GM18870 (cell line): ENCODE measurements at regions not wholly inside any gene's neighbourhood (a gene's known extent, or its start where the extent isn't known, plus 50 kb on each side); places are given as distances from the start of the nearest gene placed in this dataset.
"Not testable (repeated sequence)": the region's sequence is repeated elsewhere in the genome, so short reads cannot be mapped to it uniquely, and the experiment has no call there.

Source experiments
- ATAC-seq: cut with Tn5 transposase; IDR thresholded peaks from one replicate; pipeline ENCODE4 v1.9.1; 2021; ENCODE audit warnings: moderate library complexity; ENCODE audit not compliant: unreplicated experiment

DNA sequence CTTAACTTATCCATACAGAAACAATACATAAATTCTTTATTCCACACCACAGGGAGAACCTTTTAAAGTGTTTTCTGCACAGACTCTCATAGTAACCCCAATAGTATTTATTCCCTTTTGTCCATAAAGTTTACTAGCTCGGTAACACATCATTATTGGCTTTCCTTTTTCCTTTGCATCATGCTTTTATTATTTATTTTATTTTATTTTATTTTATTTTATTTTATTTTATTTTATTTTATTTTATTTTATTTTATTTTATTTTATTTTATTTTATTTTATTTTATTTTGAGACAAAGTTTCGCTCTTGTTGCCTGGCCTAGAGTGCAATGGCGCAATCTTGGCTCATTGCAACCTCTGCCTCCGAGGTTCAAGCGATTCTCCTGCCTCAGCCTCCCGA lies 655.4 kb downstream of the VGLL3 start:
- ATAC-seq, result not testable (repeated sequence)

DNA sequence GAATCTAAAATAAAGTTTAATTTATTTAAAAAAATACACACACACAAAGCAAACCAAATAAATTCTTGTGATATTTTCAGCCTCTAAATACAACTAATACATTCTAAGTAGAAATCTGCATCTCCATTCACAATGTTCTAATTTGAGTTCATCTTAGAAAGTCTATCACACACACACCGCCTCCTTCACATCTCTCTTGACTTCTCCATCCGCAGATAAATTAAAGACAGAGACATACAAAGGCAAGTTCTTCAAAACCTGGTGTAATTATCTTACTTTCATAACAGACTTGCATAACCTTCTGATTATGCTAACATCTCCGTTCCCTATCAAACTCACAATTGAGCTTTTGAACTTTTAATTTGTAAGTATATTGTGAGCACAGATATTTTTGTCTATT lies 657.3 kb downstream of the VGLL3 start:
- ATAC-seq, result no peak

DNA sequence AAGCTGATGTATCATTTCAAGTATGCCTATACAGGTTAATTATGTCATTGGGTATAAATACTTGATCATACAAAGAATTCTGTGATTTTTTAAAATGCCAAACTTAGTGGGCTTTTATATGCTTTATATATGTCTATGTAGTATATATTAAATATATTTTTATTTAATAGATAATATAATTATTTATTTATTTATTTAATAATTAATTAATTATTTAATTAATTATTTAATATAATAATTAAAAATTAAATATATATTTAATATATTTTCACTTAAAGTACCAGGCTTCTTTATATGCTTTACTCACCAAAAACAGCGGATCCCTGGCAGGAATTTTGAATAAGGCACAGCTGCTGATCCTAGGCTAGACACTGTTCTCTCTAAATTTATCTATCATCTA lies 687.0 kb downstream of the VGLL3 start:
- no peak for ATAC-seq

DNA sequence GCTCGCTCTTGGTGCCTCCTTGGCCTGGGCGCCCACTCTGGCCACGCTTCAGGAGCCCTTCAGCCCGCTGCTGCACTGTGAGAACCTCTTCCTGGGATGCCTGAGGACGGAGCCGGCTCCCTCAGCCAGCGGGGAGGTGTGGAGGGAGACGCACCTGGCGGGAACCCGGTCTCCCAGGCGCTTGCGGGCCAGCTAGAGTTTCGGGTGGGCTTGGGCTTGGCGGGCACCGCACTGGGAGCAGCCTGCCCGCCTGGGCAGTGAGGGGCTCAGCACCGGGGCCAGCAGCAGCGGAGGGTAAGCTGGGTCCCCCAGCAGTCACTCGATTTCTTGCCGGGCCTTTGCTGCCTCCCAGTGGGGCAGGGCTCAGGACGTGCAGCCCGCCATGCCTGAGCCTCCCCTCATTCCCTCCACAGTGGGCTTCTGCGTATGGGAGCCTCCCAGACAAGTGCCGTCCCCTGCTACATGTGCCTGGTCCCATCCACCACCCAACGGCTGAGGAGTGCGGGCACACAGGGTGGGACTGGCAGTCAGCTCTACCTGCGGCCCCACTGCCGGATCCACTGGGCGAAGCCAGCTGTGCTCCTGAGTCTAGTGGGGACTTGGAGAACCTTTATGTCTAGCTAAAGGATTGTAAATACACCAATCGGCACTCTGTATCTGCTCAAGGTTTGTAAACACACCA lies 708.7 kb downstream of the VGLL3 start:
- ATAC-seq, result no peak

DNA sequence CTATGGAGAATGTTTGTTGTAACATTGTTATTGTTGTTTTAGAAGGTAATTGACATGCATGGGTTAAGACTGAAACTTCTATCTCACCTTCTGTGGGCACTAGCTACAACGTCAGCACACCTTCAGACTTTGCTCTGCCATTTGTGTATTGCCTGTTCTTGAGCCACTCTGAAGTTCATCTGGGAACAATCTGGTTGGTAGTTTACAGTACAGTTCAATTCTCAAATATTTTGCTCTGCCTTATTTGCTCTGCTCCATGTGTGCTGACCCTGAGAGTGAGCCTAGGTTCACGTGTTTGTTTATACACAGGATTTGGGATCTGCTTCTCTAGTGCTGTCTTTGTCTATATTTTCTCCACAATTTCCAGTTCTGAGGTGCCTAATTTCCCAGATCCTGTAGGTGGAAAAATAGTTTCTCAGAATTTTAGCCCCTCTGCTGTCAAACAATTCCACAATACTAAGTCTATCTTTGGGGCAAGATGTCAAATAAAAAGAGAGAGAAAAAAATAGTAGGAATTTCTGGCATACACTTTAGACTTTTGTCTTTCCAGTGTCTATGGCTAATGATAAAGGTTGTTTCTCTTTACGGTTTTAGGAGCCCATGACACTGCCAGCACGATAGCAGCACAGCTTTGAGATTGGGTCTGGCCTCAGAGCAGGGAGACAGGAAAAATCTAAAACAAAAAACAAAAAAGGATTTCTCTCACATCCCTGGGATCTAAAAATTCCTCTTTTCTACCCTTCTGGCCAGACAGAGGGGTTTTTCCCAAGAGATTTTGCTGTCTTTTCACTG lies 721.4 kb downstream of the VGLL3 start:
- ATAC-seq, result no peak

DNA sequence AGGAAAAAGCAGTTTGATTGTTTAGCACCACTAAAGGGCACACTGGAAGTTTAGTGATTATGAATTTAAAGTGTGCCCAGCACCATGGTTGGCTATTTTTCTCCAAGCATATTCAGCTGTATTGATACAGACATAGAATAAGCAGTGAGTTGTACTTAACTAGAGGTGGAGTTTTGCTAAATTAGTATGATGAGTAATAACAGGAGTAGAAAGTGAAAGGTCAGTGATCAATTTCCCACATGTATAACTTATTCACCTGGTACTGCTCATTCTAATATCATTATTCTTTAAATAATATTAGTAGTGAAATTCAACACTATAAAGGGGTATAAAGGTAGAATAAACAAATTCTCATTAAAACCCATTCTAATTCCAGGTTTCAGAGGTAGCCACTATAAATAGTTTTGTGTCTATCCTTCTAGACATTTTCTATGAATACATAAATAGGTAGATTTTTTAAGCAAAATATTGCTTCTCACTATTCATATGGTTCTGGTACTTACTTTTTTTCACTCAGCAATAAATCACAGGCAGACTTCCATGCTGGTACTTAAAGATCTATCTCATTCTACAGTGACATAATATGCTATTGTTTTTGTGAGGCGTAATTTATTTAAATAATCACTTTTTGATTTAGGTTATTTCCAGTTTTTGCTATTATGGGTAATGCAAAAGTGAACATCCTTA lies 732.9 kb downstream of the VGLL3 start:
- ATAC-seq, result no peak

DNA sequence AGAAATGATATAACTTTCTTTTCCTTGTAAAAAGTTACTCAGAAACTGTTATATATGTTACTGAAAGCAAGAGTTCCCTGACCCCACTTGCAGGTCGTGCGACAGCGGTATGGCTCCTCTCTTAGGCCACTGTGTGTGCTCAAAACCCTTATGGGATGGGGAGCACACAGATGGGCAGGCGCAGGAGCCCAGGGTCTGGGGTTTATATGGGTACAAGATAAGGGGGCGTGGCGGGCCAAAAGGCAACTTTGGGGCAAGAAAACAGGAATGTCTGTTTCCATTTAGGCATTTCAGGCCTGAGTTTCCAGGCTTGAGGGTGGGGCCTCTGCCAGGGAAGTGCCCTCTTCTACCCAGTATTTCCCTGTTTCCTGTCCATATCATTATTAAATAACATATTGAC lies 736.5 kb downstream of the VGLL3 start:
- no peak for ATAC-seq

DNA sequence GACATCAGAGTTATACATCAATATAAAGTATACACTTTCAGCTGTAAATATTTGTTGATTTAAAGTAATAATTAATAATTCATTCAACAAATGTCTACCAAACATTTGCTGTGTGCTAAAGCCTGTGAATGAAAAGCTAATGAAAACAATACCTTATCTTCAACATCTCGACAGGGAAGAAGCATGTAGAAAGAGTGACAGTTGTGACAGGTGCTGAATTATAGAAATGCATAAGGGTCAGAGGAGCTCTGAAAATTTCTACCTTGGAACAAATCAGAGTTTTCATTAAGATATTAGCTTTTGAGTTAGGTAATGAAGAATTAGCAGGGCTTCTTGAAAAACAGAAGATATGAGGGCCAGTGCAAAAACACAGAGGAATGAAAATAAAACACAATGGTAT lies 739.2 kb downstream of the VGLL3 start:
- ATAC-seq, result no peak

DNA sequence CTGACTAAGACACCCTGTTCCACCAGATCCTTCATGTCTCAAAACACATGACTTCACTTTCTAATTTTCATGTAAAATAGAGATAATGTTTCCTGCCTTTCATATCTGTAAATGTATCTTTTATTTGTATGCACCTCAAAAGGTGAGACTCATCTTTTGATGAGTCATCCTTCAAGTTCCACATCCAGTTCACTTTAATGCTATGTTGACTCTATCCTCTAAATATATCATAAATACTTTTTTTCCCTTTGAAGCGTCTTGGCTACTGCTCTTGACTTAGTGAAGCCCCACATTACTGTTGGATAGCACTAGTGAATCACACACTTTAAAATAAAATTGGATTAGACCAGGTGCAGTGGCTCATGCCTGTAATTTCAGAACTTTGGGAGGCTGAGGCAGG lies 741.1 kb downstream of the VGLL3 start:
- no peak for ATAC-seq

DNA sequence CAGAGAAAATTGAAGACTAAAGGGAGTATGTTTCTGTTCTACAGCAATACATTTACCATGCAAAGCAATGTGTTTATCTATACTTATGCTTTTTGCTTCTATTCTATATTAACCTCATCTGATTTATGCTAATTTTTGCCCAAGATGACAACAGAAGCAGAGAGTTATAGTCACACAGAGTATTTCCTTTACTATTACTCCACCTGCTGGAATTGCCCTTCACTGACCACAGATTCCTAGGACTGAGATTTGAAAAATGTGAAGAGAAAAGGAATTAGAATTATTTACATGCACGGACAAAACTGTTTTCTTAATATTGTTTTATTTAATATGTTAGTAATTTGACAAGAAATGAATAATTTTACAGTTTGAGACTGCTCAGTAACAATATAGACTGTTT lies 745.6 kb downstream of the VGLL3 start:
- ATAC-seq, result no peak

DNA sequence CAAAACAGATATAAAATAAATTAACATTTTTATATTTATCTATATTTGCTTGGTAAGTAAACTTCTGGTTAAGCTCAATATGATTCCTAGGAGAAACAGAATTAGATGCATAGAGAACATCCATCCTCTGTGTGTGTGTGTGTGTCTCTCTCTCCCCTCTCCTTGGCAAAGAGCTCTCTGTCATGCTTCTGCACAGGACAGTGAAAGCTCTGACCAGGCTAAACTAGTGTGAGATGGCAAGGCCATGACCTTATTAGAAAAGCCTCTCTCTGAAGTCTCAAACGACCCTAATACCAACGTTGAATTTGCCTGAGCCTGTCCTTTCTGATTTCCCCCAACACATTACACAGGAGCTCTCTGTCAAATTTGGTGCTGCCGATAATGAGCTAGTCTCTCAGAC lies 746.0 kb downstream of the VGLL3 start:
- no peak for ATAC-seq

DNA sequence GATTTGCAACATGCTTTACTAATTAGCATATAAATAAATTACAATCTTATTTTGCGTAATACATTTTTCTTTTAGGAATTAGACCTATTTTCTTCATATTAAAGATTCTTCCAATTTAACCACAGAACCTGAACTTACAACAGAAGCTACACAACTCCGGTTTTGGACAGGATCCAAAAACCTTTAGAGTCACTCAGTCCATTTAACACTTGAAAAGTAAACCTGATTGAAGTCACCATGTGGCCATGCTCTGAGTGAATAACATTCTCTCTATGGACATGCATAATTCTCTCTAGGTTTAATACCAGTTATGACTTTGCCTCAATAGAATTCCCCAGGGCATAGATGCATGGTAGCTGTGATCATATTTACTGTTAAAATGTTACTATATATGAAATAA lies 751.0 kb downstream of the VGLL3 start:
- ATAC-seq, result no peak

DNA sequence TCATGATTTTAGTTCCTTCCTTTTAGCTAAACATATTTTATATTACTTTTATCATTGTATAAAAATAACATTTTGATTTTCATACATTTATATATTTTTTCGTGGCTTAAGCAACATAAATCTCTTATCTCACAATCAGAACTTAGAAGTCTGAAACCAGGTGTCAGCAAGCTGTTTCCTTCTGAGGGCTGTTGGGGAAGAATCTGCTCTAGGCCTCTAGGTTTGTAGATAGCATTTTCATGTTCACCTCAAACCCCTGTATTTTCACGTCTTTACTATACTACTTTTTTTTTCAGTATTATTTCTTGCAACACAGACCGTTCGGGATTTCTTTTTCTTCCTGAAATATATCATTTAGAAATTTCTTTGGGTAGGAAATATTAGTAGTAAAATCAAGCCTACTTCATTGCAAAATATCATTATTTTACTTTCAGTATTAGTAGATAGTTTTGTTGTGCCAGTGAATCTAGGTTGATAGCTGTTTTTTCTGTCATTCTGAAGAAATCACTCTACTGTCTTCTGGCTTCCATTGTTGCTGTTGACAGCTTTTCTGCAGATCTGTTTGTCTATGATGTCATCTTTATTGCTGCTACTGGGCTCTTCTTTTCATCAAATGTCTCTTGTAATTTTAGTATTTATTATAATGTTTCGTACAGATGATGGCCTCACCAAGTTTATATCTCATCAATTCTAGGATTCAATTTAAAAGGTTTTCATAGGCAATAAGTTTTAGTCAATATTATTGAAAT lies 756.3 kb downstream of the VGLL3 start:
- no peak for ATAC-seq

DNA sequence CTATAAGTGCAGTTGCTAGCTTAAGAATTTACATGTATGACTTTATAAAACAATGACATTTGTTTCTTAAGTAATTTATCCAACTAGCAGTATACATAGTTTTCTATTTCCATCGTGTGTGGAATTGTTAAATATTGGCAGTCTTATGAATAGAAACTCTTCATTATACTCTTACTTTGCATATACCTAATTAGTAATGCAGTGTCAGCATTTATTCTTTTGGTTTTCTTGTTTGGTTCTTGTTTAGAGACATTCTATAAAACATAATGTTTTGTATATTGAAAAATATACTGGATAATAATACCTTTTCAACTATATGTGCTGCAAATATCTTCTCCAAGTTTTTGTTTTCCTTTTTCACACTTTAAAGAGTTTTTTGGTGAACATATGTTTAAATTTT lies 760.2 kb downstream of the VGLL3 start:
- no peak for ATAC-seq

DNA sequence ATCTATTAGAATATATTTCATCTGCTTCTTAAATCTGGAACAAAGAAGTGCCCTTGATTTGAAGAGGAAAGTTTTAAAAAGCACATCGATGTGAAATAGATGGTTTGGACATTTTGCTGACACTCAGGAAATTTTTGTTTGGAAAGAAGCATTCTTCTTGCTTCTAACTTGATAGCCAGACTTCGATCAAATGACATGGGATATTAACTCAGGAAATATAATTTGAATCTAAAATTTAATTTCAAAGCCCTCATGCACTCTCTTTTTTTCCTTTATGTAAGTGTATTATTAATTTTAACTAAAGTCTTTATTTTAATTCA lies 761.2 kb downstream of the VGLL3 start:
- no peak for ATAC-seq

DNA sequence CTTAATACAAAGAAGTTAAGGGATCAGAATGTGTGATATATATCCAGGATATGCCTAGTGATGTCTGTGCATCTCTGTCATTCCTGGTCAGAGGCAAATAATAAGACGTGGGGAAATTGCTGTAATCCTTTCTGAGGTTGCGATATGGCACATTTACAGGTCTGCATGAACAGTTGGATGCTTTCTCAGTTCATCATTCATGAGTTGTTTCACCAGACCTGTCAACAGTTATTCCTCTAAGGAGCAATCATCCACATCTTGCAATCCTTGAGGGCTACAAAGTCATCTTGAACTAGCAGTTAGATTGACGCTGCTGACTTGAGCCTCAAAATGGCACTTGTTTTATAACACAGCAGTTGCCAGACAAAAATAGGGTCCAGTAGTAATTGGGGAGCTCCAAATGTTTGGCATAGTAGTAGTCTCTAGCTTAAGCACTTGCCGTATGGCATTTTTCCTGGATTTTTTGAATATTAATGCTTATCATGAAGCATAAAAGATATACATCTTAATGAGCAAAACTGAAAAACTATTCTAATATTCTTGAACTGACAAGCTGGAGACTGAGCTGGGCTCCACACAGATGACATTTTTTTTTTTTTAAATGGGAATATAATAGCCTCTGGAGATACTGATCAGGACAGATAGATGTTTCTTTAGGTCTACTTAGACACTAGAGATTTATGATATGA lies 761.7 kb downstream of the VGLL3 start:
- no peak for ATAC-seq

DNA sequence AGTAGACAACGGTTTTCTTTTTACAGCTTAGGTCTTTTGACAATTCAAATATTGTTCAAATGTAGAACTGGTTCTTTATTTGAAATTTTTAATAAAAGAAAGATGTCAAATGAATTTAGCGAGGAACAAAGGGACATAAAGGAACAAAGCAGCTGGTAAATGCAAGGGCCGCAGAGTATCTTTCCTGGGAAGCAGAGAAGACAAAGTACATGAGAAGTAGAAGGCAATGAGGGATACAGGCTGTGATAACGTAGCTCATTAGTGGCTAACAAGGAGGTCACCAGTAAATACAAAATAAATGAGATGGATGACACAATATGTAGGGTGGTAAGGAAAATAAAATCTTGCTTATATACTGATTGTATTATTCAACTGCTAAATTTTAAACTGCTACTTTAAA lies 762.8 kb downstream of the VGLL3 start:
- no peak for ATAC-seq

DNA sequence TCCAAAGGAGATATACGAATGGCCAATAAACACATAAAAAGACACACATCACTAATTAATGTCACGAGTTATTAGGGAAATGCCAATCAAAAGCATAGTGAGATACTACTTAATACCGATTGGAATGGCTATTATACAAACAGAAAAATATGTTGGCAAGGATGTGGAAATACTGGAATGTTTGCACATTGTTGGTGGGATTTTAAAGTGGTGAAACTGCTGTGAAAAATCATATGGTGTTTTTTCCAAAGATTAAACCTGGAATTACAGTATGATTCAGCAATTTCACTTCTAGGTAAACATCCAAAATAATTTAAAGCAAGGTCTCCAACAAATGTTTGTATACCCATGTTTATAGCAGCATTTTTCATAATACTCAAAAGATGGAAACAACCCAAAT lies 765.5 kb downstream of the VGLL3 start:
- ATAC-seq, result no peak

DNA sequence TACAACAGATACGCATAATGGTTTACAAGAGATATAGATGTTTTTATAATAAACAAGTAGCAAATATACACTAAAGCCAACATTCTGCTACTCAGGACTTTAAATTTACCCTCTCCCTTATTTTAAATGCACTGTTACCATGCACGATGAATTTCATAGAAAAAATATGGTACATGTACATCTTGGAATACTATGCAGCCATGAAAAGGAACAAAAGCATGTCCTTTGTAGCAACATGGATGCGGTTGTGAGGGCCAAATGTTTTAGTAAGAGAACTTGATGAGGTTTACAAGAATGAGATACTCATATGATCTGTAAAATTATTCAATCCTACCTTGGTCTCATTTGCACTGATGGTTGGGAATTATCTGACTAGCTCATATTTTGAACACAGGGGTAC lies 769.3 kb downstream of the VGLL3 start:
- no peak for ATAC-seq

DNA sequence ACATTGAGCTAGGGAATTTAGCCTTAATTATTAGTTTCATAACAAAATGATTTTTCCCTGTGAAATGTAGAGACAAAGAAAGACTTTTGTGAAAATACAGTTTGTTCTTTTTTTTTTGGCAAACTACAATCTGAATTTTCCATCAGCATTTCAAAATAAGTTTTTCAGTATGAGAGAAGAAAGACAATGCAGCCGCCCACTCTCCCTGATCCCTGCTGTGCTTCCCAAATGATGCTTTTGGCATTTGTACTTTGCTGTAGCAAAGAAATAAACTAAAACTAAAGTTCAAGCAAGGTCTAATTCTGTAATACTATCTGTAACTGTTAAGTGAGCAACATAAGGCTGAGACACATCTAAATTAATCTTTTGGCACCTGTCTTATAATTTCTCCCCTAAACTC lies 782.2 kb downstream of the VGLL3 start:
- no peak for ATAC-seq

DNA sequence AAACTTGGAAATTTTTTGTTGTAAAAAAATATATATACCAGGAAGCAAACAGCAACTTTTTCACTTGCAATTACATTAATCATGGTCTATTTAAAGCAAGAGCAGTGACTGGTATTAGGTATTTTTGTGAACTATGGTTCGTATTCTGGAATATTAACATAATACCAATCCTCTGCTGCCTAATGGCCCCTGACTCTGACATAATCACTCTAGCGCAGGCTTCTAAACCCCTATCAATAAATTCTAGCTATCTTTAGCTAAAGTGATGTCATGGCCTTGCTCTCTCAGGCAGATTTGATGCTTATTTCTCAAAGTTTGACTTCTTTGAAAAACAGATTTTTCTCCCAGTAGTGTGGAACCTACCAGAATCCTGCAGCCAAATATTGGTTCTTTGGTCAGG lies 808.3 kb downstream of the VGLL3 start:
- ATAC-seq, result no peak
